ENCODE measurements at regions not wholly inside any gene's neighbourhood (a gene's known extent, or its start where the extent isn't known, plus 50 kb on each side); places are given as distances from the start of the nearest gene placed in this dataset.

DNA sequence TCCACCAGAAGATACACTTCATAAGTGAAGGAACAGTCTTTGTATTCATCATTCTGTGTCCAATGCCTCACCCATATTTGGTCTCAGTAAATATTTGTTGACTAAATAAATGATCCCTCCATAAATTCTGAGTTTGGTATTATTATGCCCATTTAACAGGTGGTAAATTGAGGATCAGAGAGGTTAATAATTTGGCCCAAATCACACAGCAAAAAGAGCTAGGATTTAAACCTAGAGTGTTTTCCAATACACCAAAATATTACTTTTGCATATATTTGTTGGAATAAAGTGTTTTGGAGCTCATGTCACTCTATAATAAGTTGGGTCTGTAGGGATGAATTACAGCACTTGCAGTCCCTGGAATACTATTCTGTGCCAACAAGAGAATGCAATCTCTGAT, 470.3 kb downstream of the ARHGEF28 start:
- peaks cover 68% of the 10 kb centered on the region for H3K4me1 ChIP-seq (ENCODE audit: insufficient read depth, low read length, poor library complexity, severe bottlenecking)
- H2AFZ ChIP-seq (ENCODE audit: low read length): no peak overlapping the region
- no peak overlapping the region for H3K4me2 ChIP-seq (ENCODE audit: low read depth, low read length, poor library complexity, severe bottlenecking)
- no peak overlapping the region for H3K9ac ChIP-seq (ENCODE audit: low read depth, low read length, poor library complexity, severe bottlenecking)
- no peaks in the 10 kb centered on the region for H3K79me2 ChIP-seq (ENCODE audit: insufficient read depth, low read length)
- 0 out of 2 replicates have a peak, but pooled peaks cover 4% of the 10 kb centered on the region for H3K9me3 ChIP-seq (ENCODE audit: insufficient read depth, low read depth, low read length)
- H3K4me3 ChIP-seq (ENCODE audit: low read length, poor library complexity, severe bottlenecking): no peak overlapping the region
- no peaks in the 10 kb centered on the region for H3K27me3 ChIP-seq (ENCODE audit: insufficient read depth, low read length, poor library complexity, severe bottlenecking)
- TF ChIP-seq, protein P1, sequence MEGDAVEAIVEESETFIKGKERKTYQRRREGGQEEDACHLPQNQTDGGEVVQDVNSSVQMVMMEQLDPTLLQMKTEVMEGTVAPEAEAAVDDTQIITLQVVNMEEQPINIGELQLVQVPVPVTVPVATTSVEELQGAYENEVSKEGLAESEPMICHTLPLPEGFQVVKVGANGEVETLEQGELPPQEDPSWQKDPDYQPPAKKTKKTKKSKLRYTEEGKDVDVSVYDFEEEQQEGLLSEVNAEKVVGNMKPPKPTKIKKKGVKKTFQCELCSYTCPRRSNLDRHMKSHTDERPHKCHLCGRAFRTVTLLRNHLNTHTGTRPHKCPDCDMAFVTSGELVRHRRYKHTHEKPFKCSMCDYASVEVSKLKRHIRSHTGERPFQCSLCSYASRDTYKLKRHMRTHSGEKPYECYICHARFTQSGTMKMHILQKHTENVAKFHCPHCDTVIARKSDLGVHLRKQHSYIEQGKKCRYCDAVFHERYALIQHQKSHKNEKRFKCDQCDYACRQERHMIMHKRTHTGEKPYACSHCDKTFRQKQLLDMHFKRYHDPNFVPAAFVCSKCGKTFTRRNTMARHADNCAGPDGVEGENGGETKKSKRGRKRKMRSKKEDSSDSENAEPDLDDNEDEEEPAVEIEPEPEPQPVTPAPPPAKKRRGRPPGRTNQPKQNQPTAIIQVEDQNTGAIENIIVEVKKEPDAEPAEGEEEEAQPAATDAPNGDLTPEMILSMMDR (conservative IDR thresholded peaks at IDR 0.05; ENCODE audit: low read length): no peak
- TF ChIP-seq EZH2phosphoT487 (IDR thresholded peaks at IDR 0.05; ENCODE audit: borderline replicate concordance): no peak
- H3F3A ChIP-seq (ENCODE audit: low read depth): peaks cover 9% of the 10 kb centered on the region
- no peaks in the 10 kb centered on the region for H3K36me3 ChIP-seq (ENCODE audit: insufficient read depth, low read length)
- H3K9me2 ChIP-seq (replicated peaks; ENCODE audit: low read depth, low read length): no peaks in the 10 kb centered on the region
- H4K20me1 ChIP-seq (ENCODE audit: insufficient read depth, low read length, poor library complexity, severe bottlenecking): no peaks in the 10 kb centered on the region

DNA sequence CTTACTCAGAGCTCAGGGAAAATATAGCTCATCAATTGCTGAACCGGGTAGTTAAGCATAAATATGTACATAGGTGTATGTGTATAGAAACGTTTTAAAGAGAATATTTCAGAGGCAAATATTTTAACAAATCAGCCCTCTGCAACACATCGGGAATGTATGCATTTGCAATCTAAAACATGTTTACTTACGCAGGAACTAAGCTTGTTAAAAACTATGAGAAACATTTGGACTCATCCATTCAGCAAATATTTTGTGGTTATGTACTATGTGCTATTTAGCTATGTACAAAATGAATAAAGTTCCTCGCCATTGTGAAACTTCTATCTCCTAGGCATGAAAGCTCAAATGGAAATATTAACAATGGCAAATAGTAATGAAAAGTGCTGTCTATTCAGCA, 469.9 kb downstream of the ARHGEF28 start:
- Histone ChIP-seq H2AFZ (ENCODE audit: low read length) (no peak overlapping the region), H3K79me2 (ENCODE audit: insufficient read depth, low read length) (no peaks in the 10 kb centered on the region), H3K4me3 (ENCODE audit: low read length, poor library complexity, severe bottlenecking) (no peak overlapping the region), H3K4me2 (ENCODE audit: low read depth, low read length, poor library complexity, severe bottlenecking) (no peak overlapping the region), H3K9me3 (ENCODE audit: insufficient read depth, low read depth, low read length) (0 out of 2 replicates have a peak, but pooled peaks cover 4% of the 10 kb centered on the region), H3K9me2 (replicated peaks; ENCODE audit: low read depth, low read length) (no peaks in the 10 kb centered on the region), H3K4me1 (ENCODE audit: insufficient read depth, low read length, poor library complexity, severe bottlenecking) (peaks cover 68% of the 10 kb centered on the region), H4K20me1 (ENCODE audit: insufficient read depth, low read length, poor library complexity, severe bottlenecking) (no peaks in the 10 kb centered on the region), H3F3A (ENCODE audit: low read depth) (peaks cover 9% of the 10 kb centered on the region), H3K36me3 (ENCODE audit: insufficient read depth, low read length) (no peaks in the 10 kb centered on the region), H3K27me3 (ENCODE audit: insufficient read depth, low read length, poor library complexity, severe bottlenecking) (no peaks in the 10 kb centered on the region), H3K9ac (ENCODE audit: low read depth, low read length, poor library complexity, severe bottlenecking) (no peak overlapping the region)
- TF ChIP-seq EZH2phosphoT487 (IDR thresholded peaks at IDR 0.05; ENCODE audit: borderline replicate concordance): no peak
- TF ChIP-seq, protein P1 (conservative IDR thresholded peaks at IDR 0.05; ENCODE audit: low read length): no peak

DNA sequence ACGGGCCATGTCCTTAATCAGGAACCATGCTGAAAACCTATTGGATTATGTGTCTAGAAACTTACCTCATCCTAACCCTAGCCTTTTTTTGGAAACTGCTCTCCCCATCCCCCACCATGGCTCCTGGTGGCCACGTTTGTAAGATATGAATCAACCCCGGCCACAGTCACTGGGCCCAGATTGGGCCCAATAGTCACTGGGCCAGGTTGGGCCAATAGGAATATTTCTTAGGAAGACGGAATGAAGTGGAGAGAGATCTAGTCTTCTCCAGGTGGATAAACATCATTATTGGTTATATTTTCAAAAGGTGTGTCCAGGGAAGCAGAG, 468.7 kb downstream of the ARHGEF28 start:
- Histone ChIP-seq H3K9me3 (ENCODE audit: insufficient read depth, low read depth, low read length) (0 out of 2 replicates have a peak, but pooled peaks cover under 1% of the 10 kb centered on the region), H3K4me1 (ENCODE audit: insufficient read depth, low read length, poor library complexity, severe bottlenecking) (peaks cover 60% of the 10 kb centered on the region), H3K79me2 (ENCODE audit: insufficient read depth, low read length) (no peaks in the 10 kb centered on the region), H2AFZ (ENCODE audit: low read length) (no peak overlapping the region), H3F3A (ENCODE audit: low read depth) (peaks cover 9% of the 10 kb centered on the region), H3K4me3 (ENCODE audit: low read length, poor library complexity, severe bottlenecking) (no peak overlapping the region), H3K36me3 (ENCODE audit: insufficient read depth, low read length) (no peaks in the 10 kb centered on the region), H3K9ac (ENCODE audit: low read depth, low read length, poor library complexity, severe bottlenecking) (no peak overlapping the region), H3K9me2 (replicated peaks; ENCODE audit: low read depth, low read length) (no peaks in the 10 kb centered on the region), H3K27me3 (ENCODE audit: insufficient read depth, low read length, poor library complexity, severe bottlenecking) (no peaks in the 10 kb centered on the region), H4K20me1 (ENCODE audit: insufficient read depth, low read length, poor library complexity, severe bottlenecking) (no peaks in the 10 kb centered on the region), H3K4me2 (ENCODE audit: low read depth, low read length, poor library complexity, severe bottlenecking) (peak overlapping the region; percentile 21)
- no peak for TF ChIP-seq EZH2phosphoT487 (IDR thresholded peaks at IDR 0.05; ENCODE audit: borderline replicate concordance)
- TF ChIP-seq, protein P1 (conservative IDR thresholded peaks at IDR 0.05; ENCODE audit: low read length): no peak

Data from Loucy (cell line).